ENCODE measurements at regions not wholly inside any gene's neighbourhood (a gene's known extent, or its start where the extent isn't known, plus 50 kb on each side); places are given as distances from the start of the nearest gene placed in this dataset.
"Not testable (repeated sequence)": the region's sequence is repeated elsewhere in the genome, so short reads cannot be mapped to it uniquely, and the experiment has no call there.

GRCh38 chr17:52846767-52847166 is 688.3 kb upstream of the CA10 start:
- H3K27me3 Mint-ChIP-seq, ATAC-seq, H3K4me1 Mint-ChIP-seq, H3K27ac Mint-ChIP-seq, H3K9me3 Mint-ChIP-seq, H3K4me3 Mint-ChIP-seq, H3K36me3 Mint-ChIP-seq: not testable (repeated sequence)

GRCh38 chr17:52841971-52842370 is 683.5 kb upstream of the CA10 start:
- ATAC-seq = no peak
- Mint-ChIP-seq H3K36me3 (no peaks in the 10 kb centered on the region), H3K4me3 (no peak overlapping the region), H3K4me1 (no peaks in the 10 kb centered on the region), H3K27ac (no peak overlapping the region), H3K27me3 (no peaks in the 10 kb centered on the region), H3K9me3 (peaks cover 4% of the 10 kb centered on the region)

- no peaks in the 10 kb centered on the region for H3K4me1 Mint-ChIP-seq
- H3K9me3 Mint-ChIP-seq = peaks cover 9% of the 10 kb centered on the region
- H3K27me3 Mint-ChIP-seq = no peaks in the 10 kb centered on the region
- no peaks in the 10 kb centered on the region for H3K36me3 Mint-ChIP-seq
- no peak overlapping the region for H3K27ac Mint-ChIP-seq
- ATAC-seq = no peak
- no peak overlapping the region for H3K4me3 Mint-ChIP-seq
Measured at GRCh38 chr17:52837492-52837891, 679.0 kb upstream of the CA10 start.

- H3K9me3 Mint-ChIP-seq = peaks cover 3% of the 10 kb centered on the region
- ATAC-seq = no peak
- no peaks in the 10 kb centered on the region for H3K27me3 Mint-ChIP-seq
- H3K4me1 Mint-ChIP-seq = no peaks in the 10 kb centered on the region
- H3K27ac Mint-ChIP-seq = no peak overlapping the region
- no peak overlapping the region for H3K4me3 Mint-ChIP-seq
- H3K36me3 Mint-ChIP-seq = no peaks in the 10 kb centered on the region
Measured at GRCh38 chr17:52831536-52831935, 673.0 kb upstream of the CA10 start.

GRCh38 chr17:52828621-52829020 is 670.1 kb upstream of the CA10 start:
- Mint-ChIP-seq H3K27me3 (no peaks in the 10 kb centered on the region), H3K9me3 (no peaks in the 10 kb centered on the region), H3K4me3 (no peak overlapping the region), H3K27ac (no peak overlapping the region), H3K4me1 (no peaks in the 10 kb centered on the region), H3K36me3 (no peaks in the 10 kb centered on the region)
- no peak for ATAC-seq

GRCh38 chr17:52827526-52827925 is 669.0 kb upstream of the CA10 start:
- Mint-ChIP-seq H3K27me3 (no peaks in the 10 kb centered on the region), H3K4me3 (no peak overlapping the region), H3K9me3 (no peaks in the 10 kb centered on the region), H3K4me1 (no peaks in the 10 kb centered on the region), H3K36me3 (no peaks in the 10 kb centered on the region), H3K27ac (no peak overlapping the region)
- no peak for ATAC-seq

- Mint-ChIP-seq H3K9me3 (no peaks in the 10 kb centered on the region), H3K4me3 (no peak overlapping the region), H3K27ac (no peak overlapping the region), H3K27me3 (no peaks in the 10 kb centered on the region), H3K36me3 (no peaks in the 10 kb centered on the region), H3K4me1 (no peaks in the 10 kb centered on the region)
- no peak for ATAC-seq
Measured at GRCh38 chr17:52824542-52824941, 666.0 kb upstream of the CA10 start.

- Mint-ChIP-seq H3K27ac (no peak overlapping the region), H3K27me3 (no peaks in the 10 kb centered on the region), H3K36me3 (no peaks in the 10 kb centered on the region), H3K9me3 (no peaks in the 10 kb centered on the region), H3K4me3 (no peak overlapping the region), H3K4me1 (no peaks in the 10 kb centered on the region)
- ATAC-seq = no peak
Measured at GRCh38 chr17:52823155-52823554, 664.6 kb upstream of the CA10 start.

- Mint-ChIP-seq H3K4me3 (no peak overlapping the region), H3K9me3 (peaks cover 6% of the 10 kb centered on the region), H3K4me1 (no peaks in the 10 kb centered on the region), H3K27ac (no peak overlapping the region), H3K36me3 (no peaks in the 10 kb centered on the region), H3K27me3 (no peaks in the 10 kb centered on the region)
- no peak for ATAC-seq
Measured at GRCh38 chr17:52790359-52790955, 631.9 kb upstream of the CA10 start.

GRCh38 chr17:52789829-52790228 is 631.3 kb upstream of the CA10 start:
- Mint-ChIP-seq H3K4me1 (no peaks in the 10 kb centered on the region), H3K4me3 (no peak overlapping the region), H3K27me3 (no peaks in the 10 kb centered on the region), H3K27ac (no peak overlapping the region), H3K9me3 (peaks cover 4% of the 10 kb centered on the region), H3K36me3 (no peaks in the 10 kb centered on the region)
- no peak for ATAC-seq

GRCh38 chr17:52776234-52776633 is 617.7 kb upstream of the CA10 start:
- ATAC-seq = no peak
- Mint-ChIP-seq H3K4me1 (no peaks in the 10 kb centered on the region), H3K27ac (no peak overlapping the region), H3K4me3 (no peak overlapping the region), H3K27me3 (no peaks in the 10 kb centered on the region), H3K9me3 (peaks cover 4% of the 10 kb centered on the region), H3K36me3 (no peaks in the 10 kb centered on the region)

- Mint-ChIP-seq H3K36me3 (no peaks in the 10 kb centered on the region), H3K4me1 (no peaks in the 10 kb centered on the region), H3K9me3 (peaks cover 11% of the 10 kb centered on the region), H3K27me3 (no peaks in the 10 kb centered on the region), H3K4me3 (no peak overlapping the region), H3K27ac (no peak overlapping the region)
- ATAC-seq = no peak
Measured at GRCh38 chr17:52762794-52763167, 604.3 kb upstream of the CA10 start.

- Mint-ChIP-seq H3K9me3 (peaks cover 11% of the 10 kb centered on the region), H3K36me3 (no peaks in the 10 kb centered on the region), H3K27ac (no peak overlapping the region), H3K27me3 (no peaks in the 10 kb centered on the region), H3K4me1 (no peaks in the 10 kb centered on the region), H3K4me3 (no peak overlapping the region)
- ATAC-seq = no peak
Measured at GRCh38 chr17:52762147-52762793, 603.8 kb upstream of the CA10 start.

GRCh38 chr17:52759864-52760263 is 601.4 kb upstream of the CA10 start:
- no peak for ATAC-seq
- peaks cover 3% of the 10 kb centered on the region for H3K9me3 Mint-ChIP-seq

GRCh38 chr17:52758481-52758880 is 600.0 kb upstream of the CA10 start:
- Mint-ChIP-seq H3K27ac (no peak overlapping the region), H3K36me3 (no peaks in the 10 kb centered on the region), H3K27me3 (no peaks in the 10 kb centered on the region), H3K4me1 (no peaks in the 10 kb centered on the region), H3K9me3 (peaks cover 2% of the 10 kb centered on the region), H3K4me3 (no peak overlapping the region)
- ATAC-seq = no peak

More at GRCh38 chr17:52759864-52760263, 601.4 kb upstream of the CA10 start:
- Mint-ChIP-seq H3K4me3 (no peak overlapping the region), H3K4me1 (no peaks in the 10 kb centered on the region), H3K27me3 (no peaks in the 10 kb centered on the region), H3K27ac (no peak overlapping the region), H3K36me3 (no peaks in the 10 kb centered on the region)

GRCh38 chr17:52756746-52757145 is 598.2 kb upstream of the CA10 start:
- no peak overlapping the region for H3K27ac Mint-ChIP-seq
- H3K36me3 Mint-ChIP-seq = no peaks in the 10 kb centered on the region
- ATAC-seq = no peak
- H3K4me3 Mint-ChIP-seq = no peak overlapping the region
- H3K27me3 Mint-ChIP-seq = no peaks in the 10 kb centered on the region
- H3K9me3 Mint-ChIP-seq = peaks cover 7% of the 10 kb centered on the region
- no peaks in the 10 kb centered on the region for H3K4me1 Mint-ChIP-seq
